Erythroblast (primary cell): ENCODE measurements at regions not wholly inside any gene's neighbourhood (a gene's known extent, or its start where the extent isn't known, plus 50 kb on each side); places are given as distances from the start of the nearest gene placed in this dataset.

ENCODE experiments used
- GATA1 ChIP-seq: IDR thresholded peaks from 2 replicates; pipeline ENCODE4 v1.6.1; 2011; ENCODE audit warnings: low read depth, mild to moderate bottlenecking, control low read depth, low read length, moderate library complexity
- POLR2A ChIP-seq: IDR thresholded peaks from 2 replicates; pipeline ENCODE4 v1.6.1; 2011; ENCODE audit warnings: mild to moderate bottlenecking, low read length

DNA sequence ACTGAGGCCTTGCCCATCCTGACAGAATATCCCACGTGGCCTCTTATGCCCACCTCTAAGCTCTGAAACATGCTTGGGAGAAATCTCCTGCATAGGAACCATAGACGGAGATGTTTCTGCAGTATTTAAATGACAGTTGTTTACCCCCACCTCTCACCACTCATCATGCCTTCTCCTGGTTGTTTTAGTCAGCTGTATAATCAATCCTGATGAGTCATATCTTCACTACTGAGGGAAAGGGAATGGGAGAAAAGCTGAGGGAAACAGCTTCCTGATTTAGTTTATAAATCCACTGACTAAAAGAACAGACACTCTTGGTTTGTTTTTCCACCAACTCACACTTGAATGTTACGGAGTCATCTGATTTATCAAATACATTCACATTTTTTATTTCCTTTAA is 113.2 kb upstream of the TENT5A start:
- TF ChIP-seq POLR2A: no peak
- TF ChIP-seq GATA1: no peak
